Coronary artery (tissue), 2 donors: ENCODE measurements at regions not wholly inside any gene's neighbourhood (a gene's known extent, or its start where the extent isn't known, plus 50 kb on each side); places are given as distances from the start of the nearest gene placed in this dataset.

Experiments
- DNase-seq: peaks from one replicate; pipeline ENCODE4 v3.0.0-alpha.2; 2017; ENCODE audit warnings: low spot score
- H3K27ac ChIP-seq, 2 donors: fragments of 200-600 bp; sonication (generic); one replicate each; pipeline ENCODE4 v1.5.1; 2016 to 2019
- H3K4me3 ChIP-seq: fragments of 200-600 bp; sonication (generic); 2 replicates; pipeline ENCODE4 v1.5.1; 2016; ENCODE audit warnings: mild to moderate bottlenecking, moderate library complexity
- TF ChIP-seq, protein P1 (sequence below): fragments of 200-600 bp; sonication (generic); IDR thresholded peaks from one replicate; pipeline ENCODE4 v1.5.1; 2019; ENCODE audit warnings: antibody characterized with exemption

DNA sequence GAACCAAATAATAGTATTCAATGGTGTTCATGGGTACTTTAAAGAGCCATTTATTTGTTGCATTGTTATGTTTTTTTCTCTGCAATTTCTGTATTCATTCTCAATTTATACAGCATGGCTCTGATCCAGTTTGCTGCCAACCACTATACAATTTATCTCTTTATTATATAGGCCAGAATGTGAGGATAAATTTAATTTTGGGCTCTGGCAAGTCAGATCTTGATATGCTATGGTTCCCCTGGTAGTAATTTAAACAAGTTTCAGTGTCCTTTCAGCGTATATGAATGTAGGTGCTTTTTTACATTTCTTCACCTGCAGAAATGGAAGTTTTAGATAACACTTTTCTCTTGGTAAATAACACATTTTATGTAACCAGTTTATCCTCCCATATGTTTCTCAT is 1118.0 kb upstream of the SEMA6A start:
- Histone ChIP-seq H3K4me3 (no peak overlapping the region), H3K27ac (no peak overlapping the region)
- TF ChIP-seq, protein P1, sequence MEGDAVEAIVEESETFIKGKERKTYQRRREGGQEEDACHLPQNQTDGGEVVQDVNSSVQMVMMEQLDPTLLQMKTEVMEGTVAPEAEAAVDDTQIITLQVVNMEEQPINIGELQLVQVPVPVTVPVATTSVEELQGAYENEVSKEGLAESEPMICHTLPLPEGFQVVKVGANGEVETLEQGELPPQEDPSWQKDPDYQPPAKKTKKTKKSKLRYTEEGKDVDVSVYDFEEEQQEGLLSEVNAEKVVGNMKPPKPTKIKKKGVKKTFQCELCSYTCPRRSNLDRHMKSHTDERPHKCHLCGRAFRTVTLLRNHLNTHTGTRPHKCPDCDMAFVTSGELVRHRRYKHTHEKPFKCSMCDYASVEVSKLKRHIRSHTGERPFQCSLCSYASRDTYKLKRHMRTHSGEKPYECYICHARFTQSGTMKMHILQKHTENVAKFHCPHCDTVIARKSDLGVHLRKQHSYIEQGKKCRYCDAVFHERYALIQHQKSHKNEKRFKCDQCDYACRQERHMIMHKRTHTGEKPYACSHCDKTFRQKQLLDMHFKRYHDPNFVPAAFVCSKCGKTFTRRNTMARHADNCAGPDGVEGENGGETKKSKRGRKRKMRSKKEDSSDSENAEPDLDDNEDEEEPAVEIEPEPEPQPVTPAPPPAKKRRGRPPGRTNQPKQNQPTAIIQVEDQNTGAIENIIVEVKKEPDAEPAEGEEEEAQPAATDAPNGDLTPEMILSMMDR = no peak
- DNase-seq = no peak

DNA sequence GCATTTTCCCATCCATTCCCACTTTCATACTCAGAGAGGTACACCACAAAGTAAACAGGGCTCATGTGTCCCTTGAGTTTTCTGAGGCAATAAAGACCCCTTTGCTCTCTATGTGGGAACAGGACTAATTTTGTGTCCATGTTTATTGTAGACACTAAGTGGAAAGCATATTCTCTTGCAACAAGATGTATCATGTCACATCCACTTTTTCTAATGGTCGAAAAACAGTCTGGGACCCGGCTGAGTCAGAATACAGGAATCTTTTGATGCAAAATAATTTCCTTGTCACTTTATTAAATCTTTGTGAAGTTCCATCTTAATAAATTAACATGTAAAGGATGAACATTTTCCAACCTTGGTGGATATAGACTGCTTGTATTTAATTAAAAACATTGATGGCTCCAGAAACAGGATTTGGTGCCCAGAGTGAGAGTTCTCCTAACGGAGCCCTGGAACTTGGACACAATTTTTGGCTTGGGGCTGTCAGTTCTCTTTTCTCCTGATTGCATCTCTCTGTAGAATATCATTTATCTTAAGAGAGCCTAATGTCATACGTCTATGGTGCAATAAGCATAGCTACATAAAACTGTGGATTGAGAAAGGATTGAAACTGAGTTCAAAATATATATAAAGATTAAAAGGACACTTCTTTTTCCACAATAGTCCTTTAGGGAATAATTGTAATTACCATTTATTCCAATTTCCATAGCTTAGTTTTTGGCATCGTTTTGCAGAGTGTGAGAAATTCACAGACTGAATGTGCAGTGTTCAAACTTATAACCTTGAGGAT is 1116.7 kb upstream of the SEMA6A start:
- Histone ChIP-seq H3K27ac (no peak overlapping the region), H3K4me3 (no peak overlapping the region)
- TF ChIP-seq, protein P1 = no peak
- DNase-seq = no peak

DNA sequence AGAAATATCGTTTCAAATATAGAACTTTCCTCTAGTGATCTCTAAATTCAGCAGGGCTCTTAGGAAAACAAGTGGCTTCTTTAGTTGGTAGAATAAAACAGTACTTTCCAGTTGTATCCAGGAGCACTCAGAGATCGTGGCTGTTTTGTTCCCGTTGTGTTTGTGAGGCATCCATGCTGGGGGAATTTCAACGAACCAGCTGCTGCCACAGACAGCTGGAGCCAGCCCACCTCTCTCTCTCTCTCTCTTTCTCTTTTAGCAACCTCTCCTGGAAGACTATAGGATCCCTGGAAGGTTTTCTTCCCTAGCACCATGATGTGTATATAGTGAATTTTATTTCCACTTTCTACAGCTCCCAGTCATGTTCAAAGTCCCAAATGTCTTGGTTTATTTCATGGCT is 1116.0 kb upstream of the SEMA6A start:
- no peak overlapping the region for H3K27ac ChIP-seq
- TF ChIP-seq, protein P1 = no peak
- no peak for DNase-seq
- no peak overlapping the region for H3K4me3 ChIP-seq

DNA sequence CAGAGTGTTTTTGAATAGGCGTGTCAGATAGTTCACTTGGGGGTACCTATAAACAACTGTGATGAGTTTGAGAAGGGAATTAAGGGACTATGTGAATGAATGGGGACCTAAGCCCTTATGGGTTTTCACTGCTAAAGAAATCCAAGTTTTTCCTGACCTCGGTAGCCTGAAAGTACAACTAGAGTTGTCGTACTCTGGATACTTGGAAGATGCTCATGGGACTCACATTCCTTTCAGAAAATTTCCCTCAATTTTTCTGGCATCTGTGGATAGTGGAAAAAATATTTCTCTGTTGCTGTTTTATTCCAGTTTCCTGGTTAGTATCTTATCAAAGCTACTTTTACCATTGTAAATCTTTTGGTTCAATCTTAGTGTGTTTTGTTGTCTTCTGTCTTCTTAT is 1112.3 kb upstream of the SEMA6A start:
- Histone ChIP-seq H3K27ac (no peak overlapping the region), H3K4me3 (no peak overlapping the region)
- TF ChIP-seq, protein P1 = no peak
- no peak for DNase-seq

DNA sequence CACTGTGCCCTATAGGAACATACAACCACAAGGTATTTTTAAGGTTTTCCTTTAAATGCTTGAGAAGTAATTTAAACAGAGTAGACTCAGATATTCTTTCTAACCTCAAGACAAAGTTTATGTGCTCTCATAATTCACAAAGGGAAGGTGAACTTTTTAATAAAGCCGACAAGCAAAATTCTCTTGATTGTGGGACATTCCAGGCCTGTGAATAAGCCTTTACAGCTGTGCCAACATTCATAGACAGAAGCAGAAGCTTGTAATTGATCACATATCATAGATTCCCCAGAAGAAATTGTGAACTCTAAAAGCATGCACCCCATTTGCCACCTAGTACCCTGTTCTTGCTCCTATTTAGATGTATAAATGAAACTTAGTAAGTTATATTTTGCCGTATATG is 1107.8 kb upstream of the SEMA6A start:
- Histone ChIP-seq H3K27ac (no peak overlapping the region), H3K4me3 (no peak overlapping the region)
- no peak for DNase-seq
- TF ChIP-seq, protein P1 = no peak

DNA sequence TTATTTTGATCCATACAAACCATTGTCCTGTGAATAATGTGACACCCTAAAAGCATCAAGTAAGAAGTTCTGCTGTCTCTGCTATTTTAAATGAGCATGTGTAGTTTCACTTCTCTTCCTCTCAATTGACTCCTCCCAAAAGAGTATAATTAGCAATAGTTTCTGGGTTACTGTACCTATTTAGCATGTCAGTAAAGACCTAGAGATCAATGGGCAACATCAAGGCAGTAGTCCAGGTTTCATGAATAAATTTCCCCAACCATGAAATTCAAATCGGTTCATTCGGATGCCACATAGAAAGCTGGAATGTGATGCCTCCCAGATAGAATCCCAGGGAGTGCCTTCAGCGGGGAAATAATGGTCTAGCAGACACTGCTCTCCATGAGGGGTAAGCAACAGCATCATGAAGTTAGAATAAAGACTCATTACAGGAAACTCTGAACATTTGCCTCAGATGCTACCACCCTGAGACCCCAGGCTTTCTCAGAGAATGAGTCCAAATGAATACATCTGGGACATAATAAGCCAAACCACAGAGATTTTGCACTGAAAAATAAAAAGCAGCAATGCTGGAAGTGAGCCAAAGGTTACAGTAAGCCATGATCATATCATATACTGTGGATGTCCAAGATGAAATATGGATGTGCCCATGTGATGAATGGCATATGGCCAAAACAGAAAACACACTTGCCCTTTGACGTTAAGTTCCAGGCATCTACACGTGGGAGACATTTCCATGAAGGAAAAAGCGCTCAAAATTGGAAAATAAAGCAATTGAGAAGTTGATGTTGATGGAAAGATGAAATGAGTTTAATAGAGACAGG is 1107.0 kb upstream of the SEMA6A start:
- H3K27ac ChIP-seq = no peak overlapping the region
- DNase-seq = no peak
- TF ChIP-seq, protein P1 = no peak
- no peak overlapping the region for H3K4me3 ChIP-seq
